H9 (cell line): ENCODE measurements at regions not wholly inside any gene's neighbourhood (a gene's known extent, or its start where the extent isn't known, plus 50 kb on each side); places are given as distances from the start of the nearest gene placed in this dataset.

Experiments
- DNase-seq: peaks from one replicate; pipeline ENCODE4 v3.0.0-alpha.2; 2017
- H2AFZ ChIP-seq: one replicate; pipeline ENCODE4 v1.6.1; 2013; ENCODE audit warnings: mild to moderate bottlenecking, low read length, control low read depth, moderate library complexity
- H2AK5ac ChIP-seq: 2 replicates; pipeline ENCODE4 v1.6.1; 2013; ENCODE audit warnings: low read length, control low read depth, mixed read lengths; ENCODE audit not compliant: insufficient read length
- H2BK120ac ChIP-seq: one replicate; pipeline ENCODE4 v1.6.1; 2013; ENCODE audit warnings: low read depth, mild to moderate bottlenecking, low read length, control low read depth, inconsistent platforms; ENCODE audit not compliant: poor library complexity, severe bottlenecking
- H2BK12ac ChIP-seq: 2 replicates; pipeline ENCODE4 v1.6.1; 2013; ENCODE audit warnings: low read length, control low read depth, mixed read lengths, low read depth; ENCODE audit not compliant: insufficient read length
- H2BK15ac ChIP-seq: 2 replicates; pipeline ENCODE4 v1.6.1; 2013; ENCODE audit warnings: low read depth, low read length, control low read depth
- H2BK20ac ChIP-seq: one replicate; pipeline ENCODE4 v1.6.1; 2013; ENCODE audit warnings: low read depth, mild to moderate bottlenecking, low read length, control low read depth, inconsistent platforms; ENCODE audit not compliant: poor library complexity, severe bottlenecking
- H2BK5ac ChIP-seq: 2 replicates; pipeline ENCODE4 v1.6.1; 2013; ENCODE audit warnings: low read length, control low read depth, mixed read lengths; ENCODE audit not compliant: insufficient read length
- H3K14ac ChIP-seq: 2 replicates; pipeline ENCODE4 v1.6.1; 2013; ENCODE audit warnings: low read length, control low read depth; ENCODE audit not compliant: insufficient read depth
- H3K18ac ChIP-seq: 2 replicates; pipeline ENCODE4 v1.6.1; 2013; ENCODE audit warnings: low read depth, mild to moderate bottlenecking, mixed read lengths, low read length, control low read depth; ENCODE audit not compliant: insufficient read length
- H3K23ac ChIP-seq: 2 replicates; pipeline ENCODE4 v1.6.1; 2013; ENCODE audit warnings: low read length, control low read depth, mixed read lengths, low read depth; ENCODE audit not compliant: insufficient read length
- H3K23me2 ChIP-seq: 2 replicates; pipeline ENCODE4 v1.6.1; 2013; ENCODE audit warnings: low read depth, mild to moderate bottlenecking, mixed read lengths, low read length, control low read depth; ENCODE audit not compliant: insufficient read length, poor library complexity, severe bottlenecking
- H3K27ac ChIP-seq: 2 replicates; pipeline ENCODE4 v1.5.1; 2013; ENCODE audit warnings: low read length, control low read depth, mixed read lengths, low read depth; ENCODE audit not compliant: insufficient read length
- H3K27me3 ChIP-seq: 2 replicates; pipeline ENCODE4 v1.6.1; 2013; ENCODE audit warnings: low read length, control low read depth, inconsistent platforms; ENCODE audit not compliant: insufficient read depth
- H3K4ac ChIP-seq: 2 replicates; pipeline ENCODE4 v1.6.1; 2013; ENCODE audit warnings: low read depth, mild to moderate bottlenecking, control low read depth, inconsistent platforms, low read length, moderate library complexity
- H3K4me1 ChIP-seq: 2 replicates; pipeline ENCODE4 v1.6.1; 2013; ENCODE audit warnings: low read length, control low read depth, inconsistent platforms; ENCODE audit not compliant: insufficient read depth
- H3K4me2 ChIP-seq: 2 replicates; pipeline ENCODE4 v1.6.1; 2013; ENCODE audit warnings: low read length, control low read depth, mixed read lengths; ENCODE audit not compliant: insufficient read length, insufficient read depth
- H3K56ac ChIP-seq: 2 replicates; pipeline ENCODE4 v1.6.1; 2013; ENCODE audit warnings: low read depth, mild to moderate bottlenecking, mixed read lengths, low read length, control low read depth; ENCODE audit not compliant: insufficient read length
- H3K79me1 ChIP-seq: 2 replicates; pipeline ENCODE4 v1.6.1; 2013; ENCODE audit warnings: low read depth, mild to moderate bottlenecking, moderate library complexity, low read length, control low read depth, inconsistent platforms; ENCODE audit not compliant: insufficient read depth, poor library complexity, severe bottlenecking
- H3K79me2 ChIP-seq: 2 replicates; pipeline ENCODE4 v1.6.1; 2013; ENCODE audit warnings: low read length, control low read depth, inconsistent platforms; ENCODE audit not compliant: insufficient read depth
- H3K9ac ChIP-seq: 2 replicates; pipeline ENCODE4 v1.6.1; 2013; ENCODE audit warnings: low read length, control low read depth, mixed read lengths; ENCODE audit not compliant: insufficient read length; ENCODE audit errors: extremely low read depth
- H3K9me3 ChIP-seq: one replicate; pipeline ENCODE4 v1.6.1; 2013; ENCODE audit warnings: low read depth, low read length, inconsistent platforms; ENCODE audit not compliant: control insufficient read depth
- H3T11ph ChIP-seq: one replicate; pipeline ENCODE4 v1.6.1; 2013; ENCODE audit warnings: mild to moderate bottlenecking, low read length, control low read depth, inconsistent platforms
- H4K20me1 ChIP-seq: one replicate; pipeline ENCODE4 v1.6.1; 2013; ENCODE audit not compliant: control insufficient read depth, insufficient read length, insufficient read depth
- H4K5ac ChIP-seq: 2 replicates; pipeline ENCODE4 v1.6.1; 2013; ENCODE audit warnings: low read depth, mild to moderate bottlenecking, mixed read lengths, low read length, control low read depth; ENCODE audit not compliant: insufficient read length
- H4K8ac ChIP-seq: replicated peaks from 2 replicates; pipeline ENCODE4 v1.6.1; 2013; ENCODE audit warnings: low read length, control low read depth, mixed read lengths, low read depth; ENCODE audit not compliant: insufficient read length
- H4K91ac ChIP-seq: 2 replicates; pipeline ENCODE4 v1.6.1; 2013; ENCODE audit warnings: low read depth, mild to moderate bottlenecking, moderate library complexity, mixed read lengths, low read length, control low read depth; ENCODE audit not compliant: insufficient read length
- H3K27ac Mint-ChIP-seq, 3 experiments: 2 replicates in 2 of 3; 3 replicates in 1 of 3; pipeline ENCODE4 v1.8.0; 2020 to 2021; ENCODE audit warnings: mixed read lengths in 3 of 3, mild to moderate bottlenecking in 1 of 3, moderate library complexity in 1 of 3
- H3K27me3 Mint-ChIP-seq: 2 replicates; pipeline ENCODE4 v1.8.0; 2021; ENCODE audit warnings: low read depth, mild to moderate bottlenecking, moderate library complexity, mixed read lengths
- H3K36me3 Mint-ChIP-seq, 3 experiments: 2 replicates in 2 of 3; 3 replicates in 1 of 3; pipeline ENCODE4 v1.8.0; 2020 to 2021; ENCODE audit warnings: low read depth in 3 of 3, mixed read lengths in 3 of 3; ENCODE audit not compliant: insufficient read depth in 1 of 3
- H3K4me1 Mint-ChIP-seq, 2 experiments: 2 replicates each; pipeline ENCODE4 v1.8.0; 2020; ENCODE audit warnings: mixed read lengths in 2 of 2
- H3K4me3 Mint-ChIP-seq, 2 experiments: 2 replicates in 1 of 2; 3 replicates in 1 of 2; pipeline ENCODE4 v1.8.0; 2020 to 2021; ENCODE audit warnings: mild to moderate bottlenecking in 2 of 2, mixed read lengths in 2 of 2, moderate library complexity in 1 of 2
- H3K9me3 Mint-ChIP-seq, 2 experiments: 2 replicates in 1 of 2; 3 replicates in 1 of 2; pipeline ENCODE4 v1.8.0; 2020; ENCODE audit warnings: mild to moderate bottlenecking in 2 of 2, mixed read lengths in 2 of 2, moderate library complexity in 1 of 2
- WGBS: extraction: QIAGEN DNeasy Blood & Tissue Kit; methylation state at CpG from one replicate; pipeline ENCODE4 v1.1.7; 2013; ENCODE audit warnings: missing lambda C conversion rate, low lambda C conversion rate, mixed read lengths; ENCODE audit not compliant: insufficient read length; ENCODE audit errors: extremely low coverage; 5-methylcytosine and 5-hydroxymethylcytosine counted together
- TF ChIP-seq, protein P1 (sequence below): fragments of 200-600 bp; sonication (generic); conservative IDR thresholded peaks from 3 replicates; pipeline ENCODE4 v1.8.0; 2021; ENCODE audit warnings: antibody characterized with exemption, mild to moderate bottlenecking

DNA sequence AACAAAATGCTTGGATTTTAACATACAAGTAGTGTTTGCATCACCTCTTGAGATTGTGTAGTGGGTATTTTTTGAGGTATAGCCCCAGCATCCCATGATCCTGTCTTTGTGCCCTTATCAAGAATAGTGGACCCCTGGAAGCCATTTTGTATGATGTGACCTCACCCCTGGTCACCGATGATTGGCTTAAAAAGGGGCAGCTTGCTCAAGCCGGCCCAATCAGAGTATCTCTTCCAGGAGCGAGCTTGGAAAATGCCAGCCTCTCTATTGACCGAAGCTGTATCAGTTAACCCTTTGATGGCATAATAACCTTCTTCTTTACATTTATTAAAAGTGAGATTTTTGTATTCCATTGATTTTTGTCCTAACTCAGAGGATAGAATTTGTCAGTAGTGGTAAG, 55.5 kb upstream of the FAM20A start:
- Histone ChIP-seq H4K8ac (no peak overlapping the region), H3K23me2 (no peaks in the 10 kb centered on the region), H2BK120ac (no peak overlapping the region), H4K20me1 (no peaks in the 10 kb centered on the region), H3K56ac (no peak overlapping the region), H3K4me2 (no peak overlapping the region), H4K91ac (no peak overlapping the region), H3T11ph (no peak overlapping the region), H2AFZ (no peak overlapping the region), H3K9ac (no peak overlapping the region), H2BK20ac (no peak overlapping the region), H2BK15ac (no peak overlapping the region), H2AK5ac (no peak overlapping the region), H3K14ac (no peak overlapping the region), H3K18ac (no peak overlapping the region), H4K5ac (no peak overlapping the region), H3K27ac (no peak overlapping the region), H3K79me1 (no peaks in the 10 kb centered on the region), H3K23ac (no peak overlapping the region), H3K4ac (no peak overlapping the region), H2BK5ac (no peak overlapping the region), H2BK12ac (no peak overlapping the region), H3K79me2 (no peaks in the 10 kb centered on the region), H3K27me3 (no peaks in the 10 kb centered on the region), H3K9me3 (no peaks in the 10 kb centered on the region), H3K4me1 (no peaks in the 10 kb centered on the region)
- Mint-ChIP-seq H3K9me3 (no peaks in the 10 kb centered on the region; a peak in 1 of 5 replicates), H3K27ac (no peak overlapping the region), H3K36me3 (no peaks in the 10 kb centered on the region), H3K4me1 (peaks cover 9 to 13% of the 10 kb centered on the region in 2 experiments), H3K27me3 (no peaks in the 10 kb centered on the region), H3K4me3 (no peak overlapping the region)
- TF ChIP-seq, protein P1, sequence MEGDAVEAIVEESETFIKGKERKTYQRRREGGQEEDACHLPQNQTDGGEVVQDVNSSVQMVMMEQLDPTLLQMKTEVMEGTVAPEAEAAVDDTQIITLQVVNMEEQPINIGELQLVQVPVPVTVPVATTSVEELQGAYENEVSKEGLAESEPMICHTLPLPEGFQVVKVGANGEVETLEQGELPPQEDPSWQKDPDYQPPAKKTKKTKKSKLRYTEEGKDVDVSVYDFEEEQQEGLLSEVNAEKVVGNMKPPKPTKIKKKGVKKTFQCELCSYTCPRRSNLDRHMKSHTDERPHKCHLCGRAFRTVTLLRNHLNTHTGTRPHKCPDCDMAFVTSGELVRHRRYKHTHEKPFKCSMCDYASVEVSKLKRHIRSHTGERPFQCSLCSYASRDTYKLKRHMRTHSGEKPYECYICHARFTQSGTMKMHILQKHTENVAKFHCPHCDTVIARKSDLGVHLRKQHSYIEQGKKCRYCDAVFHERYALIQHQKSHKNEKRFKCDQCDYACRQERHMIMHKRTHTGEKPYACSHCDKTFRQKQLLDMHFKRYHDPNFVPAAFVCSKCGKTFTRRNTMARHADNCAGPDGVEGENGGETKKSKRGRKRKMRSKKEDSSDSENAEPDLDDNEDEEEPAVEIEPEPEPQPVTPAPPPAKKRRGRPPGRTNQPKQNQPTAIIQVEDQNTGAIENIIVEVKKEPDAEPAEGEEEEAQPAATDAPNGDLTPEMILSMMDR = no peak
- no peak for DNase-seq
- WGBS = no CpG with 5 or more reads among the region's 4 CpGs
